GM23248 (cell line): ENCODE measurements at regions not wholly inside any gene's neighbourhood (a gene's known extent, or its start where the extent isn't known, plus 50 kb on each side); places are given as distances from the start of the nearest gene placed in this dataset.

ENCODE experiments used
- DNase-seq: peaks from one replicate; pipeline ENCODE4 v3.0.0-alpha.2; 2015
- H2AFZ ChIP-seq: fragments of 200-600 bp; sonication (generic); 2 replicates; pipeline ENCODE4 v1.6.1; 2016; ENCODE audit warnings: antibody characterized with exemption
- H3F3A ChIP-seq: fragments of 200-600 bp; sonication (generic); 2 replicates; pipeline ENCODE4 v1.6.1; 2016; ENCODE audit warnings: mild to moderate bottlenecking, antibody characterized with exemption, mixed run types; ENCODE audit not compliant: insufficient read depth
- H3K27ac ChIP-seq: fragments of 200-600 bp; sonication (generic); 2 replicates; pipeline ENCODE4 v1.5.1; 2016; ENCODE audit warnings: mild to moderate bottlenecking
- H3K27me3 ChIP-seq: fragments of 200-600 bp; sonication (generic); replicated peaks from 2 replicates; pipeline ENCODE4 v1.6.1; 2016; ENCODE audit warnings: mild to moderate bottlenecking; ENCODE audit not compliant: insufficient read depth
- H3K36me3 ChIP-seq: fragments of 200-600 bp; sonication (generic); 2 replicates; pipeline ENCODE4 v1.6.1; 2016; ENCODE audit warnings: low read depth, mild to moderate bottlenecking
- H3K4me1 ChIP-seq: fragments of 200-600 bp; sonication (generic); 2 replicates; pipeline ENCODE4 v1.6.1; 2016; ENCODE audit warnings: mild to moderate bottlenecking; ENCODE audit not compliant: insufficient read depth
- H3K4me2 ChIP-seq: fragments of 200-600 bp; sonication (generic); one replicate; pipeline ENCODE4 v1.6.1; 2016; ENCODE audit warnings: mild to moderate bottlenecking; ENCODE audit not compliant: unreplicated experiment
- H3K4me3 ChIP-seq: fragments of 200-600 bp; sonication (generic); 2 replicates; pipeline ENCODE4 v1.5.1; 2016; ENCODE audit warnings: mild to moderate bottlenecking
- H3K79me2 ChIP-seq: fragments of 200-600 bp; sonication (generic); 2 replicates; pipeline ENCODE4 v1.6.1; 2016; ENCODE audit warnings: mild to moderate bottlenecking; ENCODE audit not compliant: insufficient read depth
- H3K9ac ChIP-seq: fragments of 200-600 bp; sonication (generic); 2 replicates; pipeline ENCODE4 v1.6.1; 2016; ENCODE audit warnings: mild to moderate bottlenecking
- H3K9me2 ChIP-seq: fragments of 200-600 bp; sonication (generic); 2 replicates; pipeline ENCODE4 v1.6.1; 2016; ENCODE audit warnings: mixed run types, mild to moderate bottlenecking, moderate library complexity; ENCODE audit not compliant: insufficient read depth
- H3K9me3 ChIP-seq: fragments of 200-600 bp; sonication (generic); one replicate; pipeline ENCODE4 v1.6.1; 2017; ENCODE audit warnings: low read depth
- H4K20me1 ChIP-seq: fragments of 200-600 bp; sonication (generic); 2 replicates; pipeline ENCODE4 v1.6.0; 2016; ENCODE audit not compliant: insufficient read depth
- EZH2 ChIP-seq: fragments of 200-600 bp; sonication (generic); IDR thresholded peaks from 2 replicates; pipeline ENCODE4 v1.6.1; 2018; ENCODE audit warnings: antibody characterized with exemption, mild to moderate bottlenecking; ENCODE audit not compliant: insufficient read depth, poor library complexity, severe bottlenecking
- EZH2phosphoT487 ChIP-seq: fragments of 200-600 bp; sonication (generic); IDR thresholded peaks from 2 replicates; pipeline ENCODE4 v1.6.1; 2018; ENCODE audit warnings: antibody characterized with exemption, moderate library complexity, mild to moderate bottlenecking, low read depth; ENCODE audit not compliant: insufficient read depth
- WGBS, 2 experiments: methylation state at CpG; one replicate each; pipeline ENCODE4 v1.1.6; 2015 to 2017; ENCODE audit warnings: low lambda C conversion rate in 2 of 2, low coverage in 1 of 2; ENCODE audit errors: missing lambda C conversion rate in 2 of 2; 5-methylcytosine and 5-hydroxymethylcytosine counted together
- in situ Hi-C: fragments of 300-500 bp; cut with MboI; formaldehyde crosslinking; loops from 2 replicates; pipeline ENCODE4 v1.15.0; 2020

DNA sequence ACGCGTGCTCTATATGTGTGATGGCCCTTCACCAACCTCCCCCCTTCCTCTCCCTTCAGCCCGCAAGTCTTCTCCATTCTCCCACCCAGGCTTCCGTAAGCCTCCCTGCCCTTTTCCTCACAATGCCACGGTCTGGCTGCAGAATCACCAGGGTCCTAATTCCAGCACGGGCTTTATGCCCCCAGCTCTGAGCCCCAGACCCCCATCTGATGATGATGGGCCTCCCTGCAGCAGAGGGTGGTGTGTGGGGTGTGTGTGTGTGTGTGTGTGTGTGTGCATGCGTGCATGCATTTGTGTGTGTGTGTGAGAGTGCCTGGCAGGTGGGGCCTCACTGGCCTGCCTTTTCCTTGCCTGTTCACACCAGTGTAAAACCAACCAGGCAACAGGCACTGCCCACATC lies 109.9 kb downstream of the OAT start:
- DNase-seq: no peak
- Histone ChIP-seq H3F3A (no peaks in the 10 kb centered on the region), H4K20me1 (no peaks in the 10 kb centered on the region), H3K9ac (no peak overlapping the region), H3K27ac (no peak overlapping the region), H3K9me3 (no peaks in the 10 kb centered on the region), H3K4me2 (no peak overlapping the region), H3K9me2 (no peaks in the 10 kb centered on the region), H3K27me3 (peaks cover 5% of the 10 kb centered on the region; the same call in 1 of the 2 replicates), H3K36me3 (no peaks in the 10 kb centered on the region), H3K4me1 (no peaks in the 10 kb centered on the region), H3K79me2 (no peaks in the 10 kb centered on the region), H2AFZ (no peak overlapping the region), H3K4me3 (no peak overlapping the region)
- WGBS, 2 experiments: 47 to 51% methylated on average over 7 of the region's 7 CpGs
- in situ Hi-C loops: no loop called here
- TF ChIP-seq EZH2 (no peak), EZH2phosphoT487 (no peak)

DNA sequence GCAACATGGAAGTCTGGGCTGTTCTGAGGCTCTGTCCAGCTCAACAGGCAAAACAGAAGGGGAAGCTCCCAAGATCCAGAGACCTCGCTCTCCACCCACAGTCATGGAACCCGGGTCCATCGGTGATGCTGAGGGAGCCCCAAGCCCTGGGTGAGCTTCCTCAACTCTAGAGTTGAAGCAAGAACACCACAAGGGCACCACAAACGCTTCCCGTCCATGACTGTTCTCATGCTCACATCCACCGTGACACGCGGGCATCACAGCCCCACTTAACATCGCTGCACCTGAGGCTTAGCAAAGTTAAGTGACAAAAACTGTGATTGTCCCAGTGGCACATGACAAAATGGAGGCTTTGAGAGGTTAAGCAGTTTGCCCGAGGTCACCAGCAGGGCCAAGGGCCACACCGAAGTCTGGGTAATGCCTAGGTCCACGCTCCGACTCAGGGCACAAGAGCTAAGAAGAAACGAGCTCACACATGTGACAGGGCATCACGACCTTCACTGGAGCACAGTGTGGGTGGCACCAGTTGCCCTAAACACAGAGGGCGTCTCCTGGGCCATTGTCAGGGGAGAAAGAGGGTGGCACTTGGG lies 110.6 kb downstream of the OAT start:
- H4K20me1 ChIP-seq: no peaks in the 10 kb centered on the region
- DNase-seq: no peak
- H3F3A ChIP-seq: no peaks in the 10 kb centered on the region
- H3K9me2 ChIP-seq: no peaks in the 10 kb centered on the region
- H3K4me1 ChIP-seq: no peaks in the 10 kb centered on the region
- no peak overlapping the region for H3K4me3 ChIP-seq
- H3K9ac ChIP-seq: no peak overlapping the region
- peaks cover 5% of the 10 kb centered on the region; the same call in 1 of the 2 replicates for H3K27me3 ChIP-seq
- TF ChIP-seq EZH2 (no peak), EZH2phosphoT487 (no peak)
- WGBS, 2 experiments: 50 to 51% methylated on average over 16 of the region's 16 CpGs
- in situ Hi-C loops: no loop called here
- H3K36me3 ChIP-seq: no peaks in the 10 kb centered on the region
- H2AFZ ChIP-seq: no peak overlapping the region
- H3K79me2 ChIP-seq: no peaks in the 10 kb centered on the region
- no peak overlapping the region for H3K27ac ChIP-seq
- H3K4me2 ChIP-seq: no peak overlapping the region
- H3K9me3 ChIP-seq: no peaks in the 10 kb centered on the region

DNA sequence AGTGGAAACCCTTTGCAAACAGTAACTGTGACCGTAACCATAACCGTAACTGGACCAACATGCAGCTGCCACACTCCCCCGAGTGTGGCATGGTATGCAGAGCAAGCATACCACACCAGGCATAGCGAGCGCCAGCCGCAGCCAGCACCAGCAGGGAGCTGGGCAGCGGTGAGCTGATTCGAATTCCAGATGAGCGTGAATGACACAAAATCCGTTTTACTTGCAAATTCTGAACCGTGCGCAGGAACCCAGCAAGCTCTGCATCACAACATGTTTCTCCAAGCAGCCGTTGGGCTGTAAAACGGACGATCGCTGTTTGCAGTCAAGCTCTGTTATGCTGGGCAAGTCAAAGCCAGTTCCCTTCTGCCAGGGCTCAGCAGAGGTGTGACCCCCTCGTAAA lies 111.1 kb downstream of the OAT start:
- H3F3A ChIP-seq: no peaks in the 10 kb centered on the region
- H3K9me3 ChIP-seq: no peaks in the 10 kb centered on the region
- H3K4me2 ChIP-seq: no peak overlapping the region
- no peaks in the 10 kb centered on the region for H3K79me2 ChIP-seq
- H3K9me2 ChIP-seq: no peaks in the 10 kb centered on the region
- H3K27me3 ChIP-seq: peaks cover 5% of the 10 kb centered on the region; the same call in 1 of the 2 replicates
- no peak for DNase-seq
- 57 to 63% methylated on average over 17 of the region's 17 CpGs for WGBS, 2 experiments
- H4K20me1 ChIP-seq: no peaks in the 10 kb centered on the region
- H3K4me3 ChIP-seq: no peak overlapping the region
- no peak overlapping the region for H3K27ac ChIP-seq
- H3K9ac ChIP-seq: no peak overlapping the region
- H3K4me1 ChIP-seq: no peaks in the 10 kb centered on the region
- no peak overlapping the region for H2AFZ ChIP-seq
- no peak for TF ChIP-seq EZH2phosphoT487
- no peak for TF ChIP-seq EZH2
- H3K36me3 ChIP-seq: no peaks in the 10 kb centered on the region
- in situ Hi-C loops: no loop called here

DNA sequence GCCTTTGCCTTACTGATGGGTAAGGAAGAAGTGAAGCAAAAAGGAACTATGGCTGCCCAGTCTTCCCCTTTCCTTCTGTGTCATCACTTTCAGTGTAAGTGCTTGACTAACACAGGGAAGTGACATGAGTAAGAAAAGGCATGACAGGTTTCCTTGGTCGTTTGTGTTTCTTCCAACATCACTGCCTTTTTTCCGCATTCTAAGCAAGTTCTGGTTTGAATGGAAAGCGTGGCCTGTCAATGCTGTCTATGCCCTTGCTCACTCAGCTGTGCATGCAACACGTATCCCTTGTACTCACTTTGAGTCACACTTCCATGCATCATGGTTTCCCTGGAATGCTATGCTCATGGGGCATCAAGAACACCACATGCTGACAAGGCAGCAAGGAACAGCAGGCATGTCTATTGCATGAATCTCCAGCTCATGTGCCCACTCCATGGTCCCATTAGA lies 111.8 kb downstream of the OAT start:
- Histone ChIP-seq H3K9ac (no peak overlapping the region), H3K27me3 (peaks cover 5% of the 10 kb centered on the region; the same call in 1 of the 2 replicates), H3K79me2 (no peaks in the 10 kb centered on the region), H3K9me3 (no peaks in the 10 kb centered on the region), H3K4me3 (no peak overlapping the region), H3K9me2 (no peaks in the 10 kb centered on the region), H3F3A (no peaks in the 10 kb centered on the region), H3K36me3 (no peaks in the 10 kb centered on the region), H2AFZ (no peak overlapping the region), H3K4me1 (no peaks in the 10 kb centered on the region), H3K4me2 (no peak overlapping the region), H3K27ac (no peak overlapping the region), H4K20me1 (no peaks in the 10 kb centered on the region)
- WGBS, 2 experiments: 22 to 27% methylated on average over 4 of the region's 4 CpGs
- peak; percentile 14 for DNase-seq
- TF ChIP-seq EZH2phosphoT487 (no peak), EZH2 (no peak)
- in situ Hi-C loops: no loop called here

DNA sequence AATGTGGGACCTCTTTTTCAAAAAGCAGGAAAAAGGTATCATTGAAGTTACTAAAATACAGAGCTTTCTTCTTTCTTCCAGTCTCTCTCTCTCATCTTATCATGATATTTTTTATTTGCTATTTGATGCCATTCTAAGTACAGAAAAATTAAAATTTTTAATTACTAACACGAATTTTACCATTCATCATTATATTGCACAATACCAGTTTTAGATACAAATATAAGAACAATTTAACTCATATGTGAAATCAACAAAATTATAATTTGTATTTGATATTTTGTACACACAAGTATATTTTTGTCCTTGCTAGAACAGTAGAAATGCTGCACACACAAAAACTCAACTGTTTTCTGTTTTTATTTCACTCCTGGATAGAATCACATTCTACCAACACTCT lies 112.2 kb downstream of the OAT start:
- Histone ChIP-seq H3K9me2 (no peaks in the 10 kb centered on the region), H3F3A (no peaks in the 10 kb centered on the region), H4K20me1 (no peaks in the 10 kb centered on the region), H3K4me3 (no peak overlapping the region), H3K79me2 (no peaks in the 10 kb centered on the region), H3K27me3 (peaks cover 5% of the 10 kb centered on the region; the same call in 1 of the 2 replicates), H3K9ac (no peak overlapping the region), H3K27ac (no peak overlapping the region), H2AFZ (no peak overlapping the region), H3K9me3 (no peaks in the 10 kb centered on the region), H3K4me2 (no peak overlapping the region), H3K4me1 (no peaks in the 10 kb centered on the region), H3K36me3 (no peaks in the 10 kb centered on the region)
- no peak for DNase-seq
- in situ Hi-C loops: no loop called here
- TF ChIP-seq EZH2 (no peak), EZH2phosphoT487 (no peak)
- WGBS, 2 experiments: 9 to 11% methylated on average over 1 of the region's 1 CpG
